ENCODE measurements at regions not wholly inside any gene's neighbourhood (a gene's known extent, or its start where the extent isn't known, plus 50 kb on each side); places are given as distances from the start of the nearest gene placed in this dataset.

- Histone ChIP-seq H3K9me3 (replicated peaks; ENCODE audit: control insufficient read depth, insufficient read depth, low read length) (no peaks in the 10 kb centered on the region), H4K20me1 (ENCODE audit: control insufficient read depth, insufficient read depth) (no peaks in the 10 kb centered on the region), H3K4me3 (no peak overlapping the region), H3K4me2 (ENCODE audit: control insufficient read depth, insufficient read depth) (no peak overlapping the region), H3K79me2 (ENCODE audit: control insufficient read depth, insufficient read depth, low read length) (no peaks in the 10 kb centered on the region), H3K9ac (ENCODE audit: control insufficient read depth, insufficient read depth, low read length) (no peak overlapping the region), H3K27ac (ENCODE audit: control insufficient read depth, insufficient read depth) (no peak overlapping the region), H3K27me3 (replicated peaks in 1 of 2; ENCODE audit: control insufficient read depth in 2 of 2, insufficient read depth in 2 of 2, low read length in 1 of 2) (no peaks in the 10 kb centered on the region), H2AFZ (ENCODE audit: control insufficient read depth, low read depth, low read length) (no peak overlapping the region), H3K4me1 (ENCODE audit: control insufficient read depth, insufficient read depth, low read length) (no peaks in the 10 kb centered on the region), H3K36me3 (ENCODE audit: control insufficient read depth in 2 of 2, insufficient read depth in 2 of 2, low read length in 1 of 2) (no peaks in the 10 kb centered on the region)
- no peak for TF ChIP-seq MLLT1 (IDR thresholded peaks at IDR 0.05)
- no peak for TF ChIP-seq POLR2AphosphoS2 (IDR thresholded peaks at IDR 0.05; ENCODE audit: low read depth, low read length)
- TF ChIP-seq MXI1 (IDR thresholded peaks at IDR 0.05; ENCODE audit: low read depth, low read length): no peak
- no peak for TF ChIP-seq TARDBP (IDR thresholded peaks at IDR 0.05; ENCODE audit: borderline replicate concordance)
- TF ChIP-seq HCFC1 (IDR thresholded peaks at IDR 0.05; ENCODE audit: low read length): no peak
- TF ChIP-seq CBX5 (IDR thresholded peaks at IDR 0.05; ENCODE audit: low read depth): no peak
- no peak for TF ChIP-seq USF1 (IDR thresholded peaks at IDR 0.05; ENCODE audit: borderline replicate concordance, extremely low read length, insufficient read depth, low read depth, low read length)
- no peak for TF ChIP-seq ATF3 (IDR thresholded peaks at IDR 0.05; ENCODE audit: borderline replicate concordance, extremely low read depth, low read depth, low read length)
- no peak for TF ChIP-seq NFIC (IDR thresholded peaks at IDR 0.05; ENCODE audit: low read depth, low read length)
- no peak for TF ChIP-seq CHD4 (IDR thresholded peaks at IDR 0.05)
- TF ChIP-seq ZNF592 (IDR thresholded peaks at IDR 0.05): no peak
- TF ChIP-seq ZNF622 (IDR thresholded peaks at IDR 0.05): no peak
- TF ChIP-seq HSF1 (IDR thresholded peaks at IDR 0.05; ENCODE audit: low read depth, low read length): no peak
- no peak for TF ChIP-seq BHLHE40 (IDR thresholded peaks at IDR 0.05; ENCODE audit: borderline replicate concordance in 1 of 2, low read depth in 2 of 2, low read length in 1 of 2)
- TF ChIP-seq BCL3 (IDR thresholded peaks at IDR 0.05; ENCODE audit: borderline replicate concordance, insufficient read depth, low read depth, low read length, poor library complexity, severe bottlenecking): no peak
- in situ Hi-C loops (cut with MboI): no loop called here
- no TSS peak for BruUV-seq (replicated peaks)
- FAIRE-seq: no peak
- ChIA-PET SMC1A (ENCODE audit: uncharacterized antibody, unreplicated experiment) (interaction anchor here (0.9 kb wide), 1 partner anchor 9 kb away, joined by 3 read pairs; no protein-coding TSS in a partner anchor), POLR2A (no interaction called here), RAD21 (ENCODE audit: unreplicated experiment) (no interaction called here), CTCF (no interaction called here)
- 9% methylated on average over 2 of the region's 2 CpGs for WGBS (ENCODE audit: insufficient coverage, insufficient replicate concordance, low lambda C conversion rate, missing lambda C conversion rate)
- DNase-seq (ENCODE audit: low read depth, low spot score): no peak
- ATAC-seq: no peak
- intact Hi-C loops (cut with micrococcal nuclease; ENCODE audit: unreplicated experiment): no loop called here
Observed at GRCh38 chr2:13916066-13916465, 716.5 kb upstream of the LRATD1 start.
